Activated CD8-positive, alpha-beta T cell treated with anti-CD3 and anti-CD28 coated beads, Interleukin-2, amount 10 ng/mL, durations not matched to agents 7 days and 5 days (primary cell): ENCODE measurements at regions not wholly inside any gene's neighbourhood (a gene's known extent, or its start where the extent isn't known, plus 50 kb on each side); places are given as distances from the start of the nearest gene placed in this dataset.
A peak's percentile ranks its signal among the peaks of the same experiment; 100 is the strongest.
"Not testable (repeated sequence)": the region's sequence is repeated elsewhere in the genome, so short reads cannot be mapped to it uniquely, and the experiment has no call there.

Experiments used
- ATAC-seq: fragments of 150-1000 bp; cut with Tn5 transposase; one replicate; pipeline ENCODE4 v1.10.0; 2021; ENCODE audit warnings: moderate library complexity
- CTCF ChIA-PET: fragments of 350-600 bp; sonication (Branson Sonifier 250); formaldehyde crosslinking; loops from one replicate; lab custom pipeline; 2021; ENCODE audit warnings: antibody characterized with exemption; lab: Charles Lee
- POLR2A ChIA-PET: fragments of 350-600 bp; sonication (Branson Sonifier 250); formaldehyde crosslinking; loops from one replicate; lab custom pipeline; 2021; ENCODE audit warnings: antibody characterized with exemption; lab: Charles Lee
- DNase-seq: peaks from one replicate; pipeline ENCODE4 v3.0.0-alpha.2; 2020
- H3K27ac Mint-ChIP-seq: one replicate; pipeline ENCODE4 v1.8.0; 2021; ENCODE audit warnings: mild to moderate bottlenecking, mixed read lengths
- H3K27me3 Mint-ChIP-seq: one replicate; pipeline ENCODE4 v1.8.0; 2021; ENCODE audit warnings: low read depth, mixed read lengths
- H3K36me3 Mint-ChIP-seq: one replicate; pipeline ENCODE4 v1.8.0; 2021; ENCODE audit warnings: low read depth, mixed read lengths
- H3K4me1 Mint-ChIP-seq: one replicate; pipeline ENCODE4 v1.8.0; 2021; ENCODE audit warnings: low read depth, mixed read lengths
- H3K4me3 Mint-ChIP-seq: one replicate; pipeline ENCODE4 v1.8.0; 2021; ENCODE audit warnings: mild to moderate bottlenecking, mixed read lengths
- H3K9me3 Mint-ChIP-seq: one replicate; pipeline ENCODE4 v1.8.0; 2022; ENCODE audit warnings: mixed read lengths; ENCODE audit not compliant: insufficient read depth

DNA sequence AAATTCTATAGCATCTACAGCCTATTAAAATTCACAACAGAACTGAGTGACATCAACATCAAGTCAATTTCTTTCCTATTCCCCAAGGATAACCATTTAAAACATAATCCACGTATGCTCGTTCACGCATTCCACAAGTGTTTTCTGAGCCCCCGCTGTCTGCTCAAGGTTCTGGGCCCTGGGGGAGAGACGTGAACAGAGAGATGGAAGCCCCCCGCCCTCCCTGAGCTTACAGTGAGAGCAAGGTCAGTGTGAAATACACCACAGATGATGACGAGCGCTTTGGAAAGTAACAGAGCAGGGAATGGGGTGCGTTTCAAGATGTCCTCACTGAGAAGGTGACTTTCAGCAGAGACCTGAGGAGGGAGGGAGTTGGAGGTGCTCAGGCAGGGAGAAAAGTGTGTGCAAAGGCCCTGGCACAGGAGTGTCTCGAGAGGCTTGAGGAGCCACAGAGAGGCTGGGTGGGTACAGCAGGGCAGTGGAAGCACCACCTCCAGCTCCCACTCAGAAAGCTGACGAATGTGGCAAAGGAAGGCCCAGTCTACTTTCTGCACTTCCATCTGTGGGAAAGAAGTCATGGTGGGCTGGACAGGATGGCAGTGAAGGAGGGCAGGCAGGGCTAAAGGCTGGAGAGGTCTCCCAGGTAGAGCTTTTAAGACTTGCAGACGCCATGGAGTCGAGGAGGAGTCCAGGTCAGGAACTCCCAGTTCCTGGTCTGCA lies 88.3 kb downstream of the DLL1 start:
- H3K36me3 Mint-ChIP-seq: peaks cover 3% of the 10 kb centered on the region
- POLR2A ChIA-PET: no interaction called here

DNA sequence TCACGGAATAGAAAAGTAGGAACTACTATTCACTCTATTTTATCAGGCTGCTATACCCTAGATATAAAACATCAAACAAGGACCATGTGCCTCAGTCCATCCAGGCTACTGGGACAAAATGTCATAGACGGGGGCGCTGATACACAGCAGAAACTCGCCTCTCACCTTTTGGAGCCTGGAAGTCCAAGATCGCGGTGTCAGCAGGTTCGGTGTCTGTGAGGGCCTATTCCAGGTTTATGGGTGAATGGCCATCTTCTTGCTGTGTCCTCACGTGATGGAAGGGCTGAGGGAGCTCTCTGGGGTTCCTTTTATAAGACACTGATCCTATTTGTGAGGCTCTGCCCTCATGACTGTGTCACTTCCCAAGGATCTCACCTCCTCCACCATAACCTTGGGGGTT lies 89.5 kb downstream of the DLL1 start:
- H3K4me3 Mint-ChIP-seq: no peak overlapping the region
- POLR2A ChIA-PET: no interaction called here
- peaks cover 9% of the 10 kb centered on the region for H3K27me3 Mint-ChIP-seq
- H3K27ac Mint-ChIP-seq: no peak overlapping the region
- DNase-seq (peak; percentile 9), ATAC-seq (no peak)
- CTCF ChIA-PET: no interaction called here
- peaks cover 13% of the 10 kb centered on the region for H3K4me1 Mint-ChIP-seq
- H3K9me3 Mint-ChIP-seq: peaks cover 20% of the 10 kb centered on the region
- peaks cover 3% of the 10 kb centered on the region for H3K36me3 Mint-ChIP-seq

More for the DNA sequence above, 88.3 kb downstream of the DLL1 start:
- CTCF ChIA-PET: no interaction called here
- H3K27ac Mint-ChIP-seq: no peak overlapping the region
- H3K9me3 Mint-ChIP-seq: peaks cover 8% of the 10 kb centered on the region
- peaks cover 7% of the 10 kb centered on the region for H3K27me3 Mint-ChIP-seq
- H3K4me3 Mint-ChIP-seq: no peak overlapping the region
- DNase-seq (peak; percentile 13), ATAC-seq (no peak)
- peaks cover 12% of the 10 kb centered on the region for H3K4me1 Mint-ChIP-seq

DNA sequence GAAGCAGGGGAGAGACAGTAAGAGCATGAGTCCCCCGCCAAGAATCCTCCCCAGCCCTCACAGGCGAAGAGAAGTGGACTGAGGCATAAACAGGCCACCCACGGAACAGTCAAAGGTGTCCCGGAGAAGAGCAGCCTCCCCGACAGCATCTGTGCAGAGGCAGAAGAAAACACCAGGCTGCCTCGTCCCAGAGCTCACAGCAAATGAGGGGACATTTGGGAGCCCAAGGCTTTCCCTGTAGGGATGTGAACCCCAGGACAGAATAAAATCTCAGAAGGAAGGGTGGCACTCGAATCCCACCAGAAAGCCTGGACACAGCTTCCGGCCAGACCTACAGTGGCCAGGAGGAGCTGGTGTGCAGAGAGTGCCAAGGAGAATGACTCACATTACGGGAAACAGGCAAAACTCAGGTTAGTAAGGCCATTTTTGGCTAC lies 90.4 kb downstream of the DLL1 start:
- POLR2A ChIA-PET: no interaction called here
- ATAC-seq: no peak
- peaks cover 9% of the 10 kb centered on the region for H3K36me3 Mint-ChIP-seq
- CTCF ChIA-PET: no interaction called here
- peaks cover 13% of the 10 kb centered on the region for H3K4me1 Mint-ChIP-seq
- no peak overlapping the region for H3K27ac Mint-ChIP-seq
- H3K9me3 Mint-ChIP-seq: peaks cover 28% of the 10 kb centered on the region
- peaks cover 14% of the 10 kb centered on the region for H3K27me3 Mint-ChIP-seq
- peak; percentile 16 for DNase-seq
- H3K4me3 Mint-ChIP-seq: no peak overlapping the region

DNA sequence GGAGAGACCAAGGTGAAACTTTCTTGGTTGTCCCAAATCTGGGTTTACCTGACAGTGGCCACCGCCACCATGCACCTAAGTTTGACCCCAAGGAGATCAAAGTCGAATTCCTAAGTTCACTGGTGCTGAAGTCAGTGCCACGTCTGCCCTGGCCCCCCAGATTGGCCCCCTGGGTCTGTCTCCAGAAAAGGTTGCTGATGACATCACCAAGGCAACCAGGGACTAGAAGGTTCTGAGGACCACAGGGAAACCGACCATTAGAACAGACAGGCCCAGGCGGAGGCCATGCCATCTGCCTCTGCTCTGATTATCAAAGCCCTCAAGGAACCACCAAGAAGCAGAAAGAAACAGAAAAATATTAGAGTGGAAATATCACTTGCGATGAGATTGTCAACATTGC lies 91.2 kb downstream of the DLL1 start:
- Mint-ChIP-seq H3K27ac (no peak overlapping the region), H3K27me3 (peaks cover 17% of the 10 kb centered on the region), H3K9me3 (peaks cover 34% of the 10 kb centered on the region), H3K4me1 (peaks cover 13% of the 10 kb centered on the region), H3K4me3 (no peak overlapping the region), H3K36me3 (peaks cover 15% of the 10 kb centered on the region)
- DNase-seq (no peak), ATAC-seq (no peak)
- CTCF ChIA-PET: no interaction called here
- POLR2A ChIA-PET: no interaction called here

DNA sequence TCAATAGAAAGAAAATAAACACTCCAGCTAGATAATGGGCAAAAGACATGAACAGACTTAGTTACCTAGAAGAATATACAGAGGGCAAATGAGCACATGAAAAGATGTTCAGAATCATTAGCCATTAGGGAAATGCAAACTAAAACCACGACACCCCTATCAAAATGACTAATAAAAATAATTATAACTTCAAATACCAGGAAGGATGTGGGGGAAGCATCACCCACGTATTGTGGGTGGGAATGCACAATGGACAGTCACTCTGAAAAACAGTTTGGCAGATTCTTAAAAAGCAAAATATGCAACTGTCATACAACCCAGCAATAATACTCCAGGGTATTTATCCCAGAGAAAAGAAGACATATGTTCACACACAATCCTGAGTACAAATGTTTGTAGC lies 92.6 kb downstream of the DLL1 start:
- ATAC-seq: no peak
- Mint-ChIP-seq H3K27me3 (peaks cover 27% of the 10 kb centered on the region), H3K27ac (no peak overlapping the region), H3K36me3 (peaks cover 21% of the 10 kb centered on the region), H3K4me3 (no peak overlapping the region), H3K9me3 (peaks cover 44% of the 10 kb centered on the region), H3K4me1 (peaks cover 13% of the 10 kb centered on the region)
- ChIA-PET POLR2A (no interaction called here), CTCF (no interaction called here)
- peak; percentile 6 for DNase-seq

DNA sequence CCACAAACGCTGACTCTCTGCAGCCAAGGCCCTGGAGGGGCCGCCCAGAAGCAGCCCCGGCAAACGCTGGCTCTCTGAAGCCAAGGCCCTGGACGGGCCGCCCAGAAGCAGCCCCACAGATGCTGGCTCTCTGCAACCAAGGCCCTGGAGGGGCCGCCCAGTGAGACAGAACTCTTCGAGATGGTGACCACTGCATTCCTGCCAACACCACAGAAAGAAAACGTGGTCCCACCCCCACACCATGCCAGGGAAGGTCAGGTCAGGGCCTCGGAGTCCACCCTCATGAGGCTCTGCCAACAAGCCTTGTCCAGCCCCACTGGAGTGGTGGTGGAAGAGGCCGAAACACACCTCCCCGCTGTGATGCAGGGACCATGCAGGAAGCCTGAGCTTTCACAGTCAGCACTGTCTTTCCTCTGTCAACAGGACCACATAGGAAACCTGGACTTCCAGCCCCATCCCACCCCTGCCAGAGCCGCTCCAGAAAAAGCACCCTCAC lies 97.5 kb downstream of the DLL1 start:
- Mint-ChIP-seq H3K27me3 (peaks cover 20% of the 10 kb centered on the region), H3K36me3 (peaks cover 21% of the 10 kb centered on the region), H3K4me3 (no peak overlapping the region), H3K9me3 (peaks cover 38% of the 10 kb centered on the region), H3K4me1 (peaks cover 8% of the 10 kb centered on the region), H3K27ac (no peak overlapping the region)
- DNase-seq (no peak), ATAC-seq (no peak)
- ChIA-PET CTCF (no interaction called here), POLR2A (no interaction called here)

DNA sequence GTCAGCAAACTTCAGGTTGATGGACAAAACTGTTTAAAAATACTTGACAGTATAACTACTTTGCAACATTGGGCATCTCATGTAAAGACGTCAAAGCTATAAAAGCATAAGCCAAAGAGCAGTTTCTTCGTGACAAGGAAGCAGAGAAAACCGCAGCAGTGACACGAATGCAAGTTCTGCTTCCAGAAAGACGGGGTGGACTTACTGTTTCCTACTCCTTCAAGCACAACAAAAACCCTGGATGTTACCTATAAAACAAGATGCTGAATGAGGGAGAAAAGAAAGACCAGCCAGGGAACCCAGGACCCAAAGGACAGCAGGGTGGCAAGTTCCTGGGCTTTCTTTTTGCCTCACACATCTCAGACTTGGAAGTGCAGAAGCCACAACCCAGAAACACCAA lies 98.0 kb downstream of the DLL1 start:
- H3K9me3 Mint-ChIP-seq: peaks cover 38% of the 10 kb centered on the region
- CTCF ChIA-PET: no interaction called here
- H3K4me3 Mint-ChIP-seq: no peak overlapping the region
- ATAC-seq (no peak), DNase-seq (peak; percentile 9)
- peaks cover 20% of the 10 kb centered on the region for H3K27me3 Mint-ChIP-seq
- peaks cover 21% of the 10 kb centered on the region for H3K36me3 Mint-ChIP-seq
- POLR2A ChIA-PET: no interaction called here
- H3K27ac Mint-ChIP-seq: no peak overlapping the region
- H3K4me1 Mint-ChIP-seq: peaks cover 3% of the 10 kb centered on the region

DNA sequence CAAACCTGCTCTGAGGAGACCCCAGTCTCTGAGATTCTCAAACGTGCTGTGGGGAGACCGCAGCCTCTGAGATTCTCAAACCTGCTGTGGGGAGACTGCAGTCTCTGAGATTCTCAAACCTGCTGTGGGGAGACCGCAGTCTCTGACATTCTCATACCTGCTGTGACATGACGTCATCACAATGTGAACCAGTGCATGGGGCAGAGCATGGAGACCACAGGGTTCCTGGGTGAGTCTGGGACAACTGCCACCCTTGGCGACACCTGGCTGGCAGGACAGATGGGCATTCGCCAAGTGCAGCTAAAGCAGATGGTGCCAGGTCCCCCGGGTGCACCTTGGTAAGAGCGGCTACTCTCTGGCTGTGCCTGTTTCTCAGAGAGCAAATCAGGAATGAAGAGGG lies 98.8 kb downstream of the DLL1 start:
- CTCF ChIA-PET, ATAC-seq, H3K4me1 Mint-ChIP-seq, POLR2A ChIA-PET, H3K4me3 Mint-ChIP-seq, H3K27ac Mint-ChIP-seq: not testable (repeated sequence)
- DNase-seq: peak; percentile 14
- peaks cover 32% of the 10 kb centered on the region for H3K9me3 Mint-ChIP-seq
- peaks cover 20% of the 10 kb centered on the region for H3K27me3 Mint-ChIP-seq
- H3K36me3 Mint-ChIP-seq: peaks cover 21% of the 10 kb centered on the region

DNA sequence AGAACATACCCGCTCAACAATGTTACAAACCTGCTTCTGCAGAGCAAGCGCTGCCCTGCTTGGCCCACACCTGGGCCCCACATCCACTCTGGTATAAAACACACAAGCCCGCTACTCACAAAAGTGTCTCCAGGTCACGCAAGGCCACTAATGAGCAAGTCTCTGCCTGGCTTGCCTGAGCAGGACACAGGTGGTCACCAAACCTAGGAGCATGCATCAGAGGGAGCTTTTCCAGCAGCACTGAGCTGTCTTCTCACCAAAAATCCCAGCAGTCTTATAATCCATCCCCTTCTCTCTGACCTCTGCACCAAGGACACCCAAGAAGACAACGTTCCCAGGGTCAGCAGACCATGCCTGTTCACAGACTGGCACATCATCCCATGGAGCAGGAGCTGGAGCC lies 100.8 kb downstream of the DLL1 start:
- ATAC-seq: no peak
- DNase-seq: peak; percentile 10
- ChIA-PET POLR2A (no interaction called here), CTCF (no interaction called here)
- Mint-ChIP-seq H3K4me1 (no peaks in the 10 kb centered on the region), H3K27me3 (peaks cover 12% of the 10 kb centered on the region), H3K4me3 (no peak overlapping the region), H3K27ac (no peak overlapping the region), H3K36me3 (peaks cover 11% of the 10 kb centered on the region), H3K9me3 (peaks cover 14% of the 10 kb centered on the region)

DNA sequence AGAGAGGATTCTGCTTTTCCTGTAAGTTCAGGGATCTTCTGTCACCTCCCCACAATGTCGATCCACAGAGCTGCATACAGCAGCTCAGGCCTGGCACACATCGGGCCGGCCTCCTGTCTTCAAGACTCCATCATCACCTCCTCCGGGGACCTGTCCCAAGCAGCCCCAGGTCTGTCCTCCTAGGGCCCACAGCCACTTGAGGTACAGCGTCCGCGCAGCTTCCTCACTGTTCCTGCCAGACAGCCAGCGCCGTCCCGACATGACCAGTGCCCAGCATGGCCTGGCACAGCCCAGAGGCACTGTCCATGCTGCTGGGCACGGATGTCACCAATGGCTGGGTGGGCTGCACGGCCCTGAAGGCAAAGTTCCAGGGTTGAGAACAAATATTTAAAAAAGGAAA lies 101.6 kb downstream of the DLL1 start:
- ATAC-seq: no peak
- Mint-ChIP-seq H3K9me3 (peaks cover 8% of the 10 kb centered on the region), H3K4me3 (no peak overlapping the region), H3K36me3 (peaks cover 7% of the 10 kb centered on the region), H3K4me1 (peaks cover 3% of the 10 kb centered on the region), H3K27me3 (peaks cover 6% of the 10 kb centered on the region), H3K27ac (no peak overlapping the region)
- DNase-seq: peak; percentile 7
- ChIA-PET POLR2A (no interaction called here), CTCF (no interaction called here)

DNA sequence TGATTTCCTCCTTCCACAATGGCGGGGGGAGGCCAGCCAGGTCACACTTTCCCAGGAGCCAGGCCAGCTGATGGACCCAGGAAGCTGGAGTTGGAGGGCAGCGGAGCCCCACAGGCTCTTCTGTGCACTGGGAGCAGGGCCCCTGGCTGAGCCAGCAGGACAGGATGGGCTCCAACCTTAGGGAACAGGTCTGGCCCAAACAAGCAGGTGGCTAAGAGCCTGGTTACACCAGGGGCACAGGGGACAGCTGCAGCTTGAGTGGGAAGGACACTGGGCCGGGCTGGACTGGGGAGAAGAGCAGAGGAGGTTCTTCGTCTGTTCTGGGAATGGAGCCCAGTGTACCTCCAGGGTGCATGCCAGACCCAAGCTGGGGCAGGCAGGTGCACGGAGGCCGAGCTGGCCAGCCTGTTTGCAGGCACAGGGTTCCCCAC lies 102.3 kb downstream of the DLL1 start:
- Mint-ChIP-seq H3K9me3 (peaks cover 1% of the 10 kb centered on the region), H3K27ac (no peak overlapping the region), H3K27me3 (no peaks in the 10 kb centered on the region), H3K4me3 (no peak overlapping the region), H3K36me3 (peaks cover under 1% of the 10 kb centered on the region), H3K4me1 (peaks cover 5% of the 10 kb centered on the region)
- ChIA-PET CTCF (no interaction called here), POLR2A (no interaction called here)
- ATAC-seq (no peak), DNase-seq (peak; percentile 16)

DNA sequence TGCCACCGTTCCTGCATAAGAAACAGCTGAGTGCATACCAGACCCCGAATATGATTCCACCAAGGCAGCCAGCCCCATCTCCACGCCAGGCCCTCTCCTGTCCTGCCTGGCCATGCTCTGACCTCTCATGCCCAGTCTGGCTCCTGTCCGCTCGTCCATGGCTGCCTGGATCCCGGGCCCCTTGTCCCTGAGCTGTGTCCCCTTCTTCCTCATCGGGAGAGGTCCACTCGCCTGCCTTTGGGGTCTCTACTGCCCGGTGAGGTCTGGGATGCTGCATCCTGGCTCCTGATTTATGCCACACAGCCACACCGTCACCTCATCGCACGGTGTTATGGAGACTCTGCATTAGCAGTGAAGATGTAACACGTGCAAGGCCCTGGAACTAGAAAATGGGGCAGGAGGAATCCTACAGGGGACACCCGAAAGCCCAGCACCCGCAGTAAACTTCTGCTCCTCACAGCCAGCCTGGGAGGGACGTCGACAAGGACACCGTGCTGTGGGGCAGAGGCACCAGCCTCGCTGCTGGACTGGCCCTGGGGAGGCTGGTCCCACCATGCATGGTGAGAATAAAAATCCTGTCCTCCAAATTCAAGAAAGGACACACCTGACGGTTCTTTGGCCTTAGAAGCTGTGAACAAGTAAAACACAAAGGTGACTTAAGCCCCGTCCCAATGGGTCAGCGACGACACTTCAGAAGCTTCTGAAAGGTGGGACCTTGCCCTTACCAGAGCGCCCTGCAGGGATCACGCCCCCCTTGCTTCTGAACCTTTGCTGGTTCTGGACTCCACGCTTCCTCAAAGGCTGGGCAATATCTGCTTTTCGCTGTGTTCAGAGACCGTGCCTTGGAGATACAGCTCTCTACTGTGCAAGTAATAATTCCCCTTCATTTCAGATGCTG lies 103.0 kb downstream of the DLL1 start:
- no peak for ATAC-seq
- POLR2A ChIA-PET: no interaction called here
- no peaks in the 10 kb centered on the region for H3K36me3 Mint-ChIP-seq
- H3K27ac Mint-ChIP-seq: no peak overlapping the region
- peak; percentile 13 for DNase-seq
- no peaks in the 10 kb centered on the region for H3K27me3 Mint-ChIP-seq
- H3K4me3 Mint-ChIP-seq: no peak overlapping the region
- H3K9me3 Mint-ChIP-seq: no peaks in the 10 kb centered on the region
- peaks cover 5% of the 10 kb centered on the region for H3K4me1 Mint-ChIP-seq
- CTCF ChIA-PET: no interaction called here
